H9 (cell line): ENCODE measurements at regions not wholly inside any gene's neighbourhood (a gene's known extent, or its start where the extent isn't known, plus 50 kb on each side); places are given as distances from the start of the nearest gene placed in this dataset.

ENCODE experiments used
- DNase-seq: peaks from one replicate; pipeline ENCODE4 v3.0.0-alpha.2; 2017
- H2AFZ ChIP-seq: one replicate; pipeline ENCODE4 v1.6.1; 2013; ENCODE audit warnings: mild to moderate bottlenecking, low read length, control low read depth, moderate library complexity
- H2AK5ac ChIP-seq: 2 replicates; pipeline ENCODE4 v1.6.1; 2013; ENCODE audit warnings: low read length, control low read depth, mixed read lengths; ENCODE audit not compliant: insufficient read length
- H2BK120ac ChIP-seq: one replicate; pipeline ENCODE4 v1.6.1; 2013; ENCODE audit warnings: low read depth, mild to moderate bottlenecking, low read length, control low read depth, inconsistent platforms; ENCODE audit not compliant: poor library complexity, severe bottlenecking
- H2BK12ac ChIP-seq: 2 replicates; pipeline ENCODE4 v1.6.1; 2013; ENCODE audit warnings: low read length, control low read depth, mixed read lengths, low read depth; ENCODE audit not compliant: insufficient read length
- H2BK15ac ChIP-seq: 2 replicates; pipeline ENCODE4 v1.6.1; 2013; ENCODE audit warnings: low read depth, low read length, control low read depth
- H2BK20ac ChIP-seq: one replicate; pipeline ENCODE4 v1.6.1; 2013; ENCODE audit warnings: low read depth, mild to moderate bottlenecking, low read length, control low read depth, inconsistent platforms; ENCODE audit not compliant: poor library complexity, severe bottlenecking
- H2BK5ac ChIP-seq: 2 replicates; pipeline ENCODE4 v1.6.1; 2013; ENCODE audit warnings: low read length, control low read depth, mixed read lengths; ENCODE audit not compliant: insufficient read length
- H3K14ac ChIP-seq: 2 replicates; pipeline ENCODE4 v1.6.1; 2013; ENCODE audit warnings: low read length, control low read depth; ENCODE audit not compliant: insufficient read depth
- H3K18ac ChIP-seq: 2 replicates; pipeline ENCODE4 v1.6.1; 2013; ENCODE audit warnings: low read depth, mild to moderate bottlenecking, mixed read lengths, low read length, control low read depth; ENCODE audit not compliant: insufficient read length
- H3K23ac ChIP-seq: 2 replicates; pipeline ENCODE4 v1.6.1; 2013; ENCODE audit warnings: low read length, control low read depth, mixed read lengths, low read depth; ENCODE audit not compliant: insufficient read length
- H3K23me2 ChIP-seq: 2 replicates; pipeline ENCODE4 v1.6.1; 2013; ENCODE audit warnings: low read depth, mild to moderate bottlenecking, mixed read lengths, low read length, control low read depth; ENCODE audit not compliant: insufficient read length, poor library complexity, severe bottlenecking
- H3K27ac ChIP-seq: 2 replicates; pipeline ENCODE4 v1.5.1; 2013; ENCODE audit warnings: low read length, control low read depth, mixed read lengths, low read depth; ENCODE audit not compliant: insufficient read length
- H3K27me3 ChIP-seq: 2 replicates; pipeline ENCODE4 v1.6.1; 2013; ENCODE audit warnings: low read length, control low read depth, inconsistent platforms; ENCODE audit not compliant: insufficient read depth
- H3K4ac ChIP-seq: 2 replicates; pipeline ENCODE4 v1.6.1; 2013; ENCODE audit warnings: low read depth, mild to moderate bottlenecking, control low read depth, inconsistent platforms, low read length, moderate library complexity
- H3K4me1 ChIP-seq: 2 replicates; pipeline ENCODE4 v1.6.1; 2013; ENCODE audit warnings: low read length, control low read depth, inconsistent platforms; ENCODE audit not compliant: insufficient read depth
- H3K4me2 ChIP-seq: 2 replicates; pipeline ENCODE4 v1.6.1; 2013; ENCODE audit warnings: low read length, control low read depth, mixed read lengths; ENCODE audit not compliant: insufficient read length, insufficient read depth
- H3K56ac ChIP-seq: 2 replicates; pipeline ENCODE4 v1.6.1; 2013; ENCODE audit warnings: low read depth, mild to moderate bottlenecking, mixed read lengths, low read length, control low read depth; ENCODE audit not compliant: insufficient read length
- H3K79me1 ChIP-seq: 2 replicates; pipeline ENCODE4 v1.6.1; 2013; ENCODE audit warnings: low read depth, mild to moderate bottlenecking, moderate library complexity, low read length, control low read depth, inconsistent platforms; ENCODE audit not compliant: insufficient read depth, poor library complexity, severe bottlenecking
- H3K79me2 ChIP-seq: 2 replicates; pipeline ENCODE4 v1.6.1; 2013; ENCODE audit warnings: low read length, control low read depth, inconsistent platforms; ENCODE audit not compliant: insufficient read depth
- H3K9ac ChIP-seq: 2 replicates; pipeline ENCODE4 v1.6.1; 2013; ENCODE audit warnings: low read length, control low read depth, mixed read lengths; ENCODE audit not compliant: insufficient read length; ENCODE audit errors: extremely low read depth
- H3K9me3 ChIP-seq: one replicate; pipeline ENCODE4 v1.6.1; 2013; ENCODE audit warnings: low read depth, low read length, inconsistent platforms; ENCODE audit not compliant: control insufficient read depth
- H3T11ph ChIP-seq: one replicate; pipeline ENCODE4 v1.6.1; 2013; ENCODE audit warnings: mild to moderate bottlenecking, low read length, control low read depth, inconsistent platforms
- H4K20me1 ChIP-seq: one replicate; pipeline ENCODE4 v1.6.1; 2013; ENCODE audit not compliant: control insufficient read depth, insufficient read length, insufficient read depth
- H4K5ac ChIP-seq: 2 replicates; pipeline ENCODE4 v1.6.1; 2013; ENCODE audit warnings: low read depth, mild to moderate bottlenecking, mixed read lengths, low read length, control low read depth; ENCODE audit not compliant: insufficient read length
- H4K8ac ChIP-seq: replicated peaks from 2 replicates; pipeline ENCODE4 v1.6.1; 2013; ENCODE audit warnings: low read length, control low read depth, mixed read lengths, low read depth; ENCODE audit not compliant: insufficient read length
- H4K91ac ChIP-seq: 2 replicates; pipeline ENCODE4 v1.6.1; 2013; ENCODE audit warnings: low read depth, mild to moderate bottlenecking, moderate library complexity, mixed read lengths, low read length, control low read depth; ENCODE audit not compliant: insufficient read length
- H3K27ac Mint-ChIP-seq, 3 experiments: 2 replicates in 2 of 3; 3 replicates in 1 of 3; pipeline ENCODE4 v1.8.0; 2020 to 2021; ENCODE audit warnings: mixed read lengths in 3 of 3, mild to moderate bottlenecking in 1 of 3, moderate library complexity in 1 of 3
- H3K27me3 Mint-ChIP-seq: 2 replicates; pipeline ENCODE4 v1.8.0; 2021; ENCODE audit warnings: low read depth, mild to moderate bottlenecking, moderate library complexity, mixed read lengths
- H3K36me3 Mint-ChIP-seq, 3 experiments: 2 replicates in 2 of 3; 3 replicates in 1 of 3; pipeline ENCODE4 v1.8.0; 2020 to 2021; ENCODE audit warnings: low read depth in 3 of 3, mixed read lengths in 3 of 3; ENCODE audit not compliant: insufficient read depth in 1 of 3
- H3K4me1 Mint-ChIP-seq, 2 experiments: 2 replicates each; pipeline ENCODE4 v1.8.0; 2020; ENCODE audit warnings: mixed read lengths in 2 of 2
- H3K4me3 Mint-ChIP-seq, 2 experiments: 2 replicates in 1 of 2; 3 replicates in 1 of 2; pipeline ENCODE4 v1.8.0; 2020 to 2021; ENCODE audit warnings: mild to moderate bottlenecking in 2 of 2, mixed read lengths in 2 of 2, moderate library complexity in 1 of 2
- H3K9me3 Mint-ChIP-seq, 2 experiments: 2 replicates in 1 of 2; 3 replicates in 1 of 2; pipeline ENCODE4 v1.8.0; 2020; ENCODE audit warnings: mild to moderate bottlenecking in 2 of 2, mixed read lengths in 2 of 2, moderate library complexity in 1 of 2
- WGBS: extraction: QIAGEN DNeasy Blood & Tissue Kit; methylation state at CpG from one replicate; pipeline ENCODE4 v1.1.7; 2013; ENCODE audit warnings: missing lambda C conversion rate, low lambda C conversion rate, mixed read lengths; ENCODE audit not compliant: insufficient read length; ENCODE audit errors: extremely low coverage; 5-methylcytosine and 5-hydroxymethylcytosine counted together
- TF ChIP-seq, protein P1 (sequence below): fragments of 200-600 bp; sonication (generic); conservative IDR thresholded peaks from 3 replicates; pipeline ENCODE4 v1.8.0; 2021; ENCODE audit warnings: antibody characterized with exemption, mild to moderate bottlenecking

GRCh38 chr11:116132273-116132978, 628.2 kb upstream of the CADM1 start:
- peaks cover 19 to 21% of the 10 kb centered on the region in 2 experiments for H3K4me1 Mint-ChIP-seq
- Histone ChIP-seq H4K91ac (no peak overlapping the region), H3K27me3 (no peaks in the 10 kb centered on the region), H2BK120ac (no peak overlapping the region), H3K79me2 (no peaks in the 10 kb centered on the region), H3K4me1 (no peaks in the 10 kb centered on the region; the same call in 1 of the 2 replicates), H4K20me1 (no peaks in the 10 kb centered on the region), H2BK12ac (no peak overlapping the region), H3K79me1 (no peaks in the 10 kb centered on the region), H3K23me2 (no peaks in the 10 kb centered on the region), H2AFZ (no peak overlapping the region), H3K9me3 (no peaks in the 10 kb centered on the region), H3K56ac (no peak overlapping the region), H2BK20ac (no peak overlapping the region), H3K4me2 (no peak overlapping the region), H3K4ac (no peak overlapping the region), H3K23ac (no peak overlapping the region), H4K8ac (no peak overlapping the region), H3K9ac (no peak overlapping the region), H2AK5ac (no peak overlapping the region), H3K14ac (no peak overlapping the region), H2BK15ac (no peak overlapping the region), H3K18ac (no peak overlapping the region), H3T11ph (no peak overlapping the region), H3K27ac (no peak overlapping the region), H2BK5ac (no peak overlapping the region), H4K5ac (no peak overlapping the region)
- H3K36me3 Mint-ChIP-seq, result no peaks in the 10 kb centered on the region
- H3K27me3 Mint-ChIP-seq, result no peaks in the 10 kb centered on the region
- H3K27ac Mint-ChIP-seq, result no peak overlapping the region
- TF ChIP-seq, protein P1, sequence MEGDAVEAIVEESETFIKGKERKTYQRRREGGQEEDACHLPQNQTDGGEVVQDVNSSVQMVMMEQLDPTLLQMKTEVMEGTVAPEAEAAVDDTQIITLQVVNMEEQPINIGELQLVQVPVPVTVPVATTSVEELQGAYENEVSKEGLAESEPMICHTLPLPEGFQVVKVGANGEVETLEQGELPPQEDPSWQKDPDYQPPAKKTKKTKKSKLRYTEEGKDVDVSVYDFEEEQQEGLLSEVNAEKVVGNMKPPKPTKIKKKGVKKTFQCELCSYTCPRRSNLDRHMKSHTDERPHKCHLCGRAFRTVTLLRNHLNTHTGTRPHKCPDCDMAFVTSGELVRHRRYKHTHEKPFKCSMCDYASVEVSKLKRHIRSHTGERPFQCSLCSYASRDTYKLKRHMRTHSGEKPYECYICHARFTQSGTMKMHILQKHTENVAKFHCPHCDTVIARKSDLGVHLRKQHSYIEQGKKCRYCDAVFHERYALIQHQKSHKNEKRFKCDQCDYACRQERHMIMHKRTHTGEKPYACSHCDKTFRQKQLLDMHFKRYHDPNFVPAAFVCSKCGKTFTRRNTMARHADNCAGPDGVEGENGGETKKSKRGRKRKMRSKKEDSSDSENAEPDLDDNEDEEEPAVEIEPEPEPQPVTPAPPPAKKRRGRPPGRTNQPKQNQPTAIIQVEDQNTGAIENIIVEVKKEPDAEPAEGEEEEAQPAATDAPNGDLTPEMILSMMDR, result no peak
- no peak for DNase-seq
- no peak overlapping the region for H3K4me3 Mint-ChIP-seq
- WGBS, result no CpG with 5 or more reads among the region's 14 CpGs
- H3K9me3 Mint-ChIP-seq, result no peaks in the 10 kb centered on the region
